H1 (cell line): ENCODE measurements at regions not wholly inside any gene's neighbourhood (a gene's known extent, or its start where the extent isn't known, plus 50 kb on each side); places are given as distances from the start of the nearest gene placed in this dataset.

Experiments used
- CTCF ChIA-PET: fragments of 300-600 bp; sonication (Branson Sonifier 250); formaldehyde crosslinking; loops from one replicate; lab custom pipeline; 2021; ENCODE audit not compliant: partially characterized antibody; lab: Charles Lee
- POLR2A ChIA-PET: fragments of 300-600 bp; sonication (Branson Sonifier 250); formaldehyde crosslinking; loops from one replicate; lab custom pipeline; 2021; ENCODE audit warnings: inconsistent platforms; ENCODE audit not compliant: partially characterized antibody; lab: Charles Lee
- DNase-seq, 2 experiments: peaks; one replicate each; pipeline versions ENCODE4 v3.0.0 to v3.0.0-alpha.2; 2010 to 2022; ENCODE audit warnings: low spot score in 2 of 2, low read depth in 1 of 2, mixed read lengths in 1 of 2
- FAIRE-seq: peaks from 2 replicates; lab custom pipeline; 2011; peaks lifted over from hg19 to GRCh38; lab: Jason Lieb, UNC
- H2AFZ ChIP-seq: 2 replicates; pipeline ENCODE4 v1.8.1; 2012; ENCODE audit warnings: low read length, inconsistent platforms
- H2AK5ac ChIP-seq: 2 replicates; pipeline ENCODE4 v1.6.1; 2013; ENCODE audit warnings: low read depth, low read length
- H2BK120ac ChIP-seq: replicated peaks from 2 replicates; pipeline ENCODE3; 2013; ENCODE audit warnings: low read depth, low read length, inconsistent platforms
- H2BK12ac ChIP-seq: 2 replicates; pipeline ENCODE4 v1.6.1; 2013; ENCODE audit warnings: low read depth, low read length
- H2BK15ac ChIP-seq: 2 replicates; pipeline ENCODE4 v1.6.1; 2013; ENCODE audit warnings: low read length
- H2BK20ac ChIP-seq: 2 replicates; pipeline ENCODE4 v1.6.1; 2013; ENCODE audit warnings: low read length
- H2BK5ac ChIP-seq: 2 replicates; pipeline ENCODE4 v1.6.1; 2013; ENCODE audit warnings: low read depth, low read length
- H3K14ac ChIP-seq: 2 replicates; pipeline ENCODE4 v1.6.1; 2013; ENCODE audit warnings: inconsistent platforms; ENCODE audit not compliant: insufficient read length
- H3K18ac ChIP-seq: 2 replicates; pipeline ENCODE4 v1.6.1; 2013; ENCODE audit warnings: low read length; ENCODE audit errors: extremely low read depth
- H3K23ac ChIP-seq: 2 replicates; pipeline ENCODE4 v1.6.1; 2013; ENCODE audit warnings: inconsistent platforms; ENCODE audit not compliant: insufficient read length
- H3K23me2 ChIP-seq: 2 replicates; pipeline ENCODE4 v1.6.1; 2013; ENCODE audit warnings: low read depth, low read length
- H3K27ac ChIP-seq: 2 replicates; pipeline ENCODE4 v1.6.1; 2011; ENCODE audit warnings: low read depth, low read length, inconsistent platforms
- H3K27me3 ChIP-seq, 4 experiments: replicated peaks in 1 of 4; 1 replicate in 1 of 4; 2 replicates in 3 of 4; pipeline versions ENCODE4 v1.6.1 to v1.8.1; 2011 to 2013; ENCODE audit warnings: low read length in 3 of 4, mild to moderate bottlenecking in 3 of 4, inconsistent platforms in 2 of 4, mixed read lengths in 2 of 4, moderate library complexity in 1 of 4; ENCODE audit not compliant: control insufficient read depth in 3 of 4, insufficient read depth in 3 of 4; ENCODE audit errors: extremely low read depth in 1 of 4
- H3K36me3 ChIP-seq, 4 experiments: 2 replicates each; pipeline versions ENCODE4 v1.6.1 to v1.8.1; 2011 to 2013; ENCODE audit warnings: mild to moderate bottlenecking in 4 of 4, low read length in 3 of 4, moderate library complexity in 2 of 4, control low read depth in 1 of 4, inconsistent platforms in 1 of 4; ENCODE audit not compliant: insufficient read depth in 4 of 4, control insufficient read depth in 2 of 4
- H3K4ac ChIP-seq: replicated peaks from 2 replicates; pipeline ENCODE3; 2013; ENCODE audit warnings: low read length, low read depth, mixed read lengths, inconsistent platforms; ENCODE audit not compliant: insufficient read length
- H3K4me1 ChIP-seq, 4 experiments: replicated peaks in 1 of 4; 1 replicate in 1 of 4; 2 replicates in 3 of 4; pipeline versions ENCODE4 v1.6.1 to v1.8.1; 2011 to 2013; ENCODE audit warnings: low read length in 3 of 4, inconsistent platforms in 2 of 4, mixed read lengths in 1 of 4; ENCODE audit not compliant: insufficient read depth in 4 of 4, control insufficient read depth in 3 of 4
- H3K4me2 ChIP-seq, 2 experiments: 2 replicates each; pipeline versions ENCODE4 v1.6.1 to v1.8.1; 2011 to 2013; ENCODE audit warnings: low read depth in 2 of 2, low read length in 2 of 2, control low read depth in 1 of 2, inconsistent platforms in 1 of 2, mild to moderate bottlenecking in 1 of 2; ENCODE audit not compliant: insufficient read depth in 1 of 2
- H3K4me3 ChIP-seq, 4 experiments: fragments of 200-600, 300-600 bp in 1 of 4; sonication (generic), shearing (Covaris generic), sonication (Bioruptor Twin) in 1 of 4; 2 replicates each; pipeline versions ENCODE4 v1.5.1 to v1.8.1; 2011 to 2016; ENCODE audit warnings: low read length in 4 of 4, low read depth in 3 of 4, control low read depth in 2 of 4, inconsistent platforms in 2 of 4, mild to moderate bottlenecking in 2 of 4, mixed read lengths in 1 of 4, moderate library complexity in 1 of 4; ENCODE audit not compliant: insufficient read depth in 2 of 4; ENCODE audit errors: extremely low read depth in 1 of 4
- H3K56ac ChIP-seq: replicated peaks from 2 replicates; pipeline ENCODE3; 2013; ENCODE audit warnings: low read depth, mild to moderate bottlenecking, mixed read lengths, low read length, inconsistent platforms; ENCODE audit not compliant: insufficient read length
- H3K79me1 ChIP-seq: 2 replicates; pipeline ENCODE4 v1.6.1; 2013; ENCODE audit warnings: low read depth, low read length, control low read depth
- H3K79me2 ChIP-seq, 2 experiments: 2 replicates each; pipeline versions ENCODE4 v1.6.1 to v1.8.1; 2012 to 2013; ENCODE audit warnings: low read length in 2 of 2, mild to moderate bottlenecking in 2 of 2, inconsistent platforms in 1 of 2; ENCODE audit not compliant: insufficient read depth in 2 of 2, control insufficient read depth in 1 of 2
- H3K9ac ChIP-seq, 4 experiments: replicated peaks in 1 of 4; 1 replicate in 1 of 4; 2 replicates in 3 of 4; pipeline versions ENCODE4 v1.6.1 to v1.8.1; 2011 to 2013; ENCODE audit warnings: low read depth in 3 of 4, low read length in 3 of 4, control low read depth in 2 of 4, mild to moderate bottlenecking in 2 of 4, moderate library complexity in 2 of 4, inconsistent platforms in 1 of 4; ENCODE audit errors: extremely low read depth in 1 of 4
- H3K9me3 ChIP-seq, 2 experiments: 2 replicates each; pipeline versions ENCODE4 v1.6.1 to v1.8.1; 2012 to 2013; ENCODE audit warnings: mild to moderate bottlenecking in 2 of 2, moderate library complexity in 2 of 2, control low read depth in 1 of 2, inconsistent platforms in 1 of 2, low read depth in 1 of 2, low read length in 1 of 2, mixed read lengths in 1 of 2; ENCODE audit not compliant: insufficient read depth in 2 of 2
- H4K20me1 ChIP-seq, 2 experiments: replicated peaks in 1 of 2; 2 replicates each; pipeline versions ENCODE3 to v1.8.1; 2011 to 2013; ENCODE audit warnings: inconsistent platforms in 2 of 2, low read length in 2 of 2, mild to moderate bottlenecking in 1 of 2; ENCODE audit not compliant: insufficient read depth in 2 of 2, control insufficient read depth in 1 of 2
- H4K5ac ChIP-seq: 2 replicates; pipeline ENCODE4 v1.6.1; 2013; ENCODE audit warnings: low read length, low read depth, mixed read lengths, inconsistent platforms; ENCODE audit not compliant: insufficient read length
- H4K8ac ChIP-seq: 2 replicates; pipeline ENCODE4 v1.8.0; 2013; ENCODE audit warnings: mild to moderate bottlenecking, moderate library complexity, low read length, inconsistent platforms; ENCODE audit not compliant: insufficient read depth; ENCODE audit errors: extremely low read depth
- H4K91ac ChIP-seq: replicated peaks from 2 replicates; pipeline ENCODE3; 2013; ENCODE audit warnings: low read length, mixed read lengths, inconsistent platforms; ENCODE audit not compliant: insufficient read length
- CEBPB ChIP-seq: IDR thresholded peaks from 2 replicates; pipeline ENCODE4 v1.6.1; 2012; ENCODE audit warnings: low read depth, low read length
- CHD1 ChIP-seq: IDR thresholded peaks from 2 replicates; pipeline ENCODE4 v1.6.1; 2012; ENCODE audit warnings: low read depth, low read length, improper control_type of control experiment
- CTBP2 ChIP-seq: IDR thresholded peaks from 2 replicates; pipeline ENCODE4 v1.7.0; 2011; ENCODE audit warnings: borderline replicate concordance, mild to moderate bottlenecking, moderate library complexity, mixed read lengths, low read length; ENCODE audit not compliant: insufficient read depth, insufficient read length
- KDM5A ChIP-seq: fragments of 200-600 bp; IDR thresholded peaks from 2 replicates; pipeline ENCODE4 v1.7.1; 2012; ENCODE audit warnings: mild to moderate bottlenecking, low read length, inconsistent platforms, mixed read lengths
- NANOG ChIP-seq: IDR thresholded peaks from 2 replicates; pipeline ENCODE4 v1.6.1; 2011; ENCODE audit warnings: low read length, low read depth, mild to moderate bottlenecking, inconsistent platforms; ENCODE audit not compliant: insufficient read depth, poor library complexity, severe bottlenecking
- ZNF274 ChIP-seq: IDR thresholded peaks from 2 replicates; pipeline ENCODE4 v1.7.0; 2012; ENCODE audit warnings: low read length, borderline replicate concordance; ENCODE audit errors: extremely low read depth
- WGBS, 2 experiments: shearing (Covaris generic) in 1 of 2; methylation state at CpG; one replicate each; pipeline versions ENCODE4 v1.1.6 to v1.1.7; 2013 to 2015; ENCODE audit warnings: low lambda C conversion rate in 2 of 2, mixed read lengths in 2 of 2, inconsistent platforms in 1 of 2, low coverage in 1 of 2, missing lambda C conversion rate in 1 of 2; ENCODE audit not compliant: insufficient replicate concordance in 2 of 2, insufficient coverage in 1 of 2, insufficient read length in 1 of 2; ENCODE audit errors: extremely low coverage in 1 of 2, missing lambda C conversion rate in 1 of 2; 5-methylcytosine and 5-hydroxymethylcytosine counted together

DNA sequence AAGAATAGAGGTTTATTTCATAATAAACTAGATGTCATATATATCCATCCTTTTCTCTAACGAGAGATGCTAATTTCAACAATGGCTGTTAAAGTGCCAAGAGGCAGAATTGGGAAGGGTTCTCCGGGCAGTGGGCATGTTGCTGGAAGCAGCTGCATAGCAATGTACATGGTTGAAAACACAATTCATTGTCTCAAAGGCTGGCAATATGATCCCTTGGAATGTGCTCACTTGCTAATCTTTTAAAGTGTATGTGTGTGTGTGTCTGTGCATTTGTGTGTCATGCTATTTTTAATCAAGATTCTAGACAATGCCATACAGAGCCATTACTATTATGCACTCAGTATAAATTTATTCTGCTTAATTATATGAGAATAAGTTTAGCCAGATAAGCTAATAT is 1020.3 kb downstream of the NAALADL2 start:
- H4K20me1 ChIP-seq, result no peaks in the 10 kb centered on the region
- no peaks in the 10 kb centered on the region for H3K79me1 ChIP-seq
- no peak overlapping the region for H3K4me2 ChIP-seq
- H3K79me2 ChIP-seq, result no peaks in the 10 kb centered on the region
- TF ChIP-seq CTBP2 (no peak), KDM5A (no peak), CEBPB (no peak), CHD1 (no peak), NANOG (no peak), ZNF274 (no peak)
- no peak overlapping the region for H4K91ac ChIP-seq
- ChIA-PET CTCF (interaction anchor here (0.7 to 1.2 kb wide), 2 partner anchors 15 to 16 kb away, joined by 3 read pairs; no protein-coding TSS in a partner anchor), POLR2A (no interaction called here)
- no peak overlapping the region for H3K4me3 ChIP-seq
- H3K56ac ChIP-seq, result no peak overlapping the region
- no peaks in the 10 kb centered on the region for H3K9me3 ChIP-seq
- H3K36me3 ChIP-seq, result no peaks in the 10 kb centered on the region
- no peak overlapping the region for H3K9ac ChIP-seq
- H3K27me3 ChIP-seq, result no peaks in the 10 kb centered on the region
- DNase-seq (no peak), FAIRE-seq (no peak)
- no peak overlapping the region for H2BK120ac ChIP-seq
- H3K4ac ChIP-seq, result no peak overlapping the region
- no peak overlapping the region for H2AFZ ChIP-seq
- H3K23me2 ChIP-seq, result no peaks in the 10 kb centered on the region
- H3K14ac ChIP-seq, result no peak overlapping the region
- no peak overlapping the region for H2AK5ac ChIP-seq
- H2BK15ac ChIP-seq, result no peak overlapping the region
- H3K27ac ChIP-seq, result no peak overlapping the region
- H4K8ac ChIP-seq, result no peak overlapping the region
- H3K4me1 ChIP-seq, result no peaks in the 10 kb centered on the region
- no peak overlapping the region for H3K23ac ChIP-seq
- no peak overlapping the region for H2BK5ac ChIP-seq
- WGBS, 2 experiments, result 79% methylated on average over 2 of the region's 2 CpGs; no CpG with 5 or more reads in 1 of the 2 experiments
- no peak overlapping the region for H3K18ac ChIP-seq
- no peak overlapping the region for H2BK12ac ChIP-seq
- H4K5ac ChIP-seq, result no peak overlapping the region
- no peak overlapping the region for H2BK20ac ChIP-seq
